CD8-positive, alpha-beta memory T cell (primary cell): ENCODE measurements at regions not wholly inside any gene's neighbourhood (a gene's known extent, or its start where the extent isn't known, plus 50 kb on each side); places are given as distances from the start of the nearest gene placed in this dataset.

ENCODE experiments used
- CTCF ChIA-PET: fragments of 350-600 bp; sonication (Branson Sonifier 250); formaldehyde crosslinking; loops from one replicate; lab custom pipeline; 2021; ENCODE audit warnings: antibody characterized with exemption; lab: Charles Lee
- POLR2A ChIA-PET: fragments of 350-600 bp; sonication (Branson Sonifier 250); formaldehyde crosslinking; loops from one replicate; lab custom pipeline; 2021; ENCODE audit warnings: antibody characterized with exemption; lab: Charles Lee
- DNase-seq, 5 donors: peaks; one replicate each; pipeline versions ENCODE4 v3.0.0 to v3.0.0-alpha.2; 2020 to 2022; ENCODE audit warnings: mixed read lengths in 1 of 5
- H3K27ac ChIP-seq: one replicate; pipeline ENCODE4 v1.7.0; 2013; ENCODE audit warnings: low read depth, mild to moderate bottlenecking, low read length, moderate library complexity
- H3K27me3 ChIP-seq: 2 replicates; pipeline ENCODE4 v1.7.0; 2013; ENCODE audit warnings: low read length, mild to moderate bottlenecking; ENCODE audit not compliant: insufficient read depth, poor library complexity, severe bottlenecking
- H3K36me3 ChIP-seq: 2 replicates; pipeline ENCODE4 v1.7.0; 2013; ENCODE audit warnings: mild to moderate bottlenecking, low read length, moderate library complexity; ENCODE audit not compliant: insufficient read depth
- H3K4me1 ChIP-seq: 2 replicates; pipeline ENCODE4 v1.7.0; 2013; ENCODE audit warnings: mild to moderate bottlenecking, low read length, moderate library complexity; ENCODE audit not compliant: insufficient read depth
- H3K4me3 ChIP-seq: 2 replicates; pipeline ENCODE4 v1.7.0; 2013; ENCODE audit warnings: mild to moderate bottlenecking, low read length
- H3K9me3 ChIP-seq: 2 replicates; pipeline ENCODE4 v1.7.0; 2013; ENCODE audit warnings: mild to moderate bottlenecking, low read length
- H3K27ac Mint-ChIP-seq, 8 donors: one replicate each; pipeline ENCODE4 v1.8.0; 2020 to 2021; ENCODE audit warnings: mixed read lengths in 8 of 8, mild to moderate bottlenecking in 6 of 8, inconsistent platforms in 3 of 8, moderate library complexity in 3 of 8
- H3K27me3 Mint-ChIP-seq, 2 donors: one replicate each; pipeline ENCODE4 v1.8.0; 2020 to 2021; ENCODE audit warnings: mixed read lengths in 2 of 2, mild to moderate bottlenecking in 1 of 2, moderate library complexity in 1 of 2
- H3K36me3 Mint-ChIP-seq, 3 donors: one replicate each; pipeline ENCODE4 v1.8.0; 2020 to 2021; ENCODE audit warnings: mixed read lengths in 3 of 3, inconsistent platforms in 1 of 3, mild to moderate bottlenecking in 1 of 3
- H3K4me1 Mint-ChIP-seq, 3 donors: one replicate each; pipeline ENCODE4 v1.8.0; 2020 to 2021; ENCODE audit warnings: mixed read lengths in 3 of 3, inconsistent platforms in 1 of 3, mild to moderate bottlenecking in 1 of 3
- H3K4me3 Mint-ChIP-seq, 7 donors: one replicate each; pipeline ENCODE4 v1.8.0; 2020 to 2021; ENCODE audit warnings: mixed read lengths in 7 of 7, mild to moderate bottlenecking in 6 of 7, moderate library complexity in 4 of 7, inconsistent platforms in 2 of 7
- H3K9me3 Mint-ChIP-seq, 5 donors: one replicate each; pipeline ENCODE4 v1.8.0; 2020 to 2022; ENCODE audit warnings: mixed read lengths in 5 of 5, mild to moderate bottlenecking in 3 of 5, moderate library complexity in 2 of 5, inconsistent platforms in 1 of 5

DNA sequence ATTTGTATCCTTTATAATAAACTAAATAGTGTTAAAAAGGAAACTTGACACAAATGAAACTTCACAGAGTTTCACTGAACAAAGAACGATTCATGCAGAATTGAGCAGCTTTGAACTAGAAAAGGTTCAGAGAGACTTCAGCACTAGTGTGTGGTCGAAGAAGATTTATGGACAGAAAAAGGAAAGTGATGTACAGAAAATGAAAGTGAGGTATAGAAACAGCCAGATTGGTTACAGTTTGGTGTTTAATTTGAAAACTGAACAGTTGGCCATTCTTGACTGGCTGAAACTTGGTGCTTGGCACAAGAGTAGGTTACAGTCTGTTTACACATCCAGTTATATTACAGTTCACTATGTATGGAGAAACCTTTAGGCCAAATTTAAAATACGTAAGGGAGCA is 207.1 kb downstream of the GALC start:
- H3K4me3 Mint-ChIP-seq, result no peak overlapping the region
- Histone ChIP-seq H3K9me3 (no peaks in the 10 kb centered on the region), H3K36me3 (no peaks in the 10 kb centered on the region), H3K27me3 (no peaks in the 10 kb centered on the region), H3K4me1 (no peaks in the 10 kb centered on the region), H3K27ac (no peak overlapping the region), H3K4me3 (no peak overlapping the region)
- H3K4me1 Mint-ChIP-seq, result no peaks in the 10 kb centered on the region
- H3K27me3 Mint-ChIP-seq, result peaks cover 0 to 5% of the 10 kb centered on the region in 2 donors
- POLR2A ChIA-PET, result no interaction called here
- peaks cover 0 to 6% (median 0%) of the 10 kb centered on the region in 3 donors for H3K36me3 Mint-ChIP-seq
- H3K9me3 Mint-ChIP-seq, result peaks cover 0 to 7% (median 0%) of the 10 kb centered on the region in 5 donors
- CTCF ChIA-PET, result no interaction called here
- DNase-seq, result no peak
- no peak overlapping the region for H3K27ac Mint-ChIP-seq

DNA sequence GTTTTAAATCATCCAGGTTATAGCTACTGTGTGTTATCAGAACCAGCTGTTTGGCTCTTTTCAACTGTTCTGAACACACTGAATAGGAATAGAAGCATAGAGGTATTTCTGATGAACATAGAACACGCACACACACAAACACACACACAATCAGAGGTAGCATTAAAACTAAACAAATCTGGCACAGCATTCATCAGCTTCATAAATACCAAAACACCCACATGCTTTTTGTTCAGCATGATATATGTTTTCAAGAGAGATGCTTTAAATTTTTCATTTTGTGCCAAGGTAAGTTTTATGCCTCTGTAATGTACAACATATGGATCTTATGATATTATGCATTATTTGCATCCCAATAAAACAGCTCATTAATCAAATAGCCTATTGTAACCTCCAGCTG is 208.6 kb downstream of the GALC start:
- Histone ChIP-seq H3K4me3 (no peak overlapping the region), H3K36me3 (no peaks in the 10 kb centered on the region), H3K9me3 (no peaks in the 10 kb centered on the region), H3K4me1 (no peaks in the 10 kb centered on the region), H3K27ac (no peak overlapping the region), H3K27me3 (no peaks in the 10 kb centered on the region)
- no peak overlapping the region for H3K4me3 Mint-ChIP-seq
- no peaks in the 10 kb centered on the region for H3K4me1 Mint-ChIP-seq
- H3K27ac Mint-ChIP-seq, result no peak overlapping the region
- H3K9me3 Mint-ChIP-seq, result peaks cover 0 to 7% (median 0%) of the 10 kb centered on the region in 5 donors
- ChIA-PET POLR2A (no interaction called here), CTCF (no interaction called here)
- peaks cover 0 to 6% (median 0%) of the 10 kb centered on the region in 3 donors for H3K36me3 Mint-ChIP-seq
- peaks cover 0 to 5% of the 10 kb centered on the region in 2 donors for H3K27me3 Mint-ChIP-seq
- no peak for DNase-seq

DNA sequence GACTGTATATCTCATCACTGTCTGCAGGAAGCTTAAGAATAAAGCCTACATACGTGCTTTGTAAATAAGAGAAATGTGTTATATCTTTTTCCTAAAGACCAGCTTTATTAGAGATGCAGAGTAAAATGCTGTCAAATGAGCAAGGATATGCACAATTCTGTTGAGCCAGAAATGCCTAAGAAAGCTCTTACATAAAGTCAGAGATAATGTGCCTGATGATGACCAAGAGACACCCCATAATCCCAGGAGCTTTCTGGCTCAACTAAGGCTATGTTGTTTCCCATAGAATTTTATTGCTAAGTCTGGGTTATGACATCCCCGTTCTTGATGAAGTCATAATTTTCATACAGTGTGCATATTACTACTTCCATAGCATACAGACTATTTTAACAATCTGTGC is 209.9 kb downstream of the GALC start:
- Histone ChIP-seq H3K27me3 (no peaks in the 10 kb centered on the region), H3K9me3 (no peaks in the 10 kb centered on the region), H3K36me3 (no peaks in the 10 kb centered on the region), H3K27ac (no peak overlapping the region), H3K4me1 (no peaks in the 10 kb centered on the region), H3K4me3 (no peak overlapping the region)
- no peak for DNase-seq
- Mint-ChIP-seq H3K27me3 (peaks cover 0 to 5% of the 10 kb centered on the region in 2 donors), H3K27ac (no peak overlapping the region), H3K36me3 (peaks cover 0 to 6% (median 0%) of the 10 kb centered on the region in 3 donors), H3K4me3 (no peak overlapping the region), H3K9me3 (peaks cover 0 to 7% (median 6%) of the 10 kb centered on the region in 5 donors), H3K4me1 (no peaks in the 10 kb centered on the region)
- ChIA-PET CTCF (no interaction called here), POLR2A (no interaction called here)

DNA sequence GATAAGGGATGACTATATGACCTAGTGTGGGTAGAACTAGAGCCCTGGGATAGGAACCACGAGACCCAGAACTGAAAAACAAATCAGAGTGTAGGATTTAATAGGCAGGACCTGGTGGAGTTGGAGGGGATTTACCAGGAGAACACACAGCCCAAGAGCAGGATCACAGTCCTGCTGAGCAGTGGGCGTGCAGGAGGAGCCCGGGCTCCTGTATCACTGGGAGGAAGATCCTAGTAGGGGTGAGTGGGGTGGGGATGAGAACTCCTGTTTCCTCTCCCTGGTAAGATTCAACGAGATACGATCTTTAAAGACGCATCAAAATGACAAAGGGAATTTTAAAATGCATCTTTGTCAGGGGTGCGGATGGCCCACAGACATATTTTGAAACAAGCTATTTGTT is 220.1 kb downstream of the GALC start:
- H3K9me3 Mint-ChIP-seq, result peaks cover 0 to 9% (median 3%) of the 10 kb centered on the region in 5 donors
- H3K27me3 ChIP-seq, result no peaks in the 10 kb centered on the region
- no peaks in the 10 kb centered on the region for H3K4me1 Mint-ChIP-seq
- H3K36me3 ChIP-seq, result no peaks in the 10 kb centered on the region
- DNase-seq, result no peak
- POLR2A ChIA-PET, result no interaction called here
- no peaks in the 10 kb centered on the region for H3K4me1 ChIP-seq
- H3K4me3 ChIP-seq, result no peak overlapping the region
- no peaks in the 10 kb centered on the region for H3K27me3 Mint-ChIP-seq
- H3K36me3 Mint-ChIP-seq, result no peaks in the 10 kb centered on the region
- no peaks in the 10 kb centered on the region for H3K9me3 ChIP-seq
- H3K4me3 Mint-ChIP-seq, result no peak overlapping the region
- CTCF ChIA-PET, result no interaction called here
- H3K27ac ChIP-seq, result no peak overlapping the region
- H3K27ac Mint-ChIP-seq, result no peak overlapping the region

DNA sequence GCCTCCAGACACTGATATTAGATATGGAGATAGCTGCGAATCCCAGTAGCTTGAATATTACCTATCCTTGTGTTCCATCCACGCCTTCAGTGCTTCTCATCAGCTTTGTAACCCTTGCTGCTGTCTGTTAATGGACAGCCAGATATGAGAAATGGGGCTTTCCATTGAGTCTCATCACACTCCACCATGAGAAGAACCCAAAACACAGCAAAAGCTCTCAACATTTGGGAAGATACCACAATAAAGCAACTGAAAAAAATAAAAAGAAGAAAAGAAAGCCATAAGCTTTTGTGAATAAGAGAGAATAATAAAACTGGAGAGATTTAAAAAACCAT is 225.4 kb downstream of the GALC start:
- DNase-seq, result no peak
- Histone ChIP-seq H3K27me3 (no peaks in the 10 kb centered on the region), H3K36me3 (no peaks in the 10 kb centered on the region), H3K9me3 (no peaks in the 10 kb centered on the region), H3K4me1 (no peaks in the 10 kb centered on the region), H3K4me3 (no peak overlapping the region), H3K27ac (no peak overlapping the region)
- peaks cover 3 to 10% (median 8%) of the 10 kb centered on the region in 5 donors for H3K9me3 Mint-ChIP-seq
- no peaks in the 10 kb centered on the region for H3K4me1 Mint-ChIP-seq
- ChIA-PET CTCF (no interaction called here), POLR2A (no interaction called here)
- no peak overlapping the region for H3K27ac Mint-ChIP-seq
- no peak overlapping the region for H3K4me3 Mint-ChIP-seq
- peaks cover 0 to 12% of the 10 kb centered on the region in 2 donors for H3K27me3 Mint-ChIP-seq
- no peaks in the 10 kb centered on the region for H3K36me3 Mint-ChIP-seq

DNA sequence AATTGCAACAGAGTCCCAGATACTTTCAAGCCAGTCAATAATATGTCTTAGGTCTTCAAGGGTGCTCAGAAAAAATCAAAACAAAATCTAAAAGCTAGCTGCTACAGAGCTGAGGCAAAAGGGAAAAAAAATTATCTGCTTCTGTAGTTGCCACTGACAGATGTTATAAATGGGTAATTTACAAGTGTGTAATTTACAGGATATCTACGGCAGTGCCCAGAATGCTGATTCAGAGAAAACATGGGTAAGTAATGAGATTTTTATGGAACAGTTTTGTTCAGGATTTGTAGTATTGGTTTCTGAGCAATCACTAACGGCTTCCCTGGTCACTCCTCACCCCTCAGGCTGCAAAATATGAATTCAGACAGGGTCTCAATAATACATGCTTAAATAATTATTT is 234.1 kb downstream of the GALC start:
- DNase-seq, result no peak
- Mint-ChIP-seq H3K36me3 (peaks cover 0 to 5% (median 0%) of the 10 kb centered on the region in 3 donors), H3K27ac (no peak overlapping the region), H3K9me3 (peaks cover 6 to 15% (median 15%) of the 10 kb centered on the region in 5 donors), H3K27me3 (no peaks in the 10 kb centered on the region), H3K4me3 (no peak overlapping the region), H3K4me1 (no peaks in the 10 kb centered on the region)
- Histone ChIP-seq H3K4me1 (no peaks in the 10 kb centered on the region), H3K27ac (no peak overlapping the region), H3K36me3 (no peaks in the 10 kb centered on the region), H3K27me3 (no peaks in the 10 kb centered on the region), H3K4me3 (no peak overlapping the region), H3K9me3 (no peaks in the 10 kb centered on the region)
- ChIA-PET POLR2A (no interaction called here), CTCF (no interaction called here)

DNA sequence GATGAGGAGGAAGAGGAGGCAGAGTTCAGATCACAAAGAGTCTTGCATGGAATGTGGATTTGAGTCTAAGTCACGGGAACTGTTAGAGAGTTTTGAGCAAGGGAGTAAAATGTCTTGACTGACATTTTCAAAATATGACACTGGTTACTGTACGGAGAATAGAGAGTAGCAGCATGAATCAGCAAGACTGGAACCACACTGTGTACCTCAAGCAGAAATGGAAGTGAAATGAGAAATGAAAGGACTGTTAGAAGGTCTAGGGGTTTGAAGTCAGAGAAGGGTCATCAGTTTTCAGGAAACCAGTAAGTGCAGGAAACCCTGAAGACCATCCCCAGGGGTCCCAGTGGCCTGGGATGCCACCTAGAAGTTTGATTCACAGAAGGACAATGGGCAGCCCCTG is 236.3 kb downstream of the GALC start:
- Histone ChIP-seq H3K36me3 (no peaks in the 10 kb centered on the region), H3K9me3 (no peaks in the 10 kb centered on the region), H3K27ac (no peak overlapping the region), H3K4me3 (no peak overlapping the region), H3K4me1 (no peaks in the 10 kb centered on the region), H3K27me3 (no peaks in the 10 kb centered on the region)
- no peak overlapping the region for H3K27ac Mint-ChIP-seq
- peaks cover 0 to 5% (median 0%) of the 10 kb centered on the region in 3 donors for H3K36me3 Mint-ChIP-seq
- ChIA-PET POLR2A (no interaction called here), CTCF (no interaction called here)
- H3K27me3 Mint-ChIP-seq, result no peaks in the 10 kb centered on the region
- no peaks in the 10 kb centered on the region for H3K4me1 Mint-ChIP-seq
- no peak for DNase-seq
- H3K4me3 Mint-ChIP-seq, result no peak overlapping the region
- peaks cover 0 to 4% (median 0%) of the 10 kb centered on the region in 5 donors for H3K9me3 Mint-ChIP-seq

DNA sequence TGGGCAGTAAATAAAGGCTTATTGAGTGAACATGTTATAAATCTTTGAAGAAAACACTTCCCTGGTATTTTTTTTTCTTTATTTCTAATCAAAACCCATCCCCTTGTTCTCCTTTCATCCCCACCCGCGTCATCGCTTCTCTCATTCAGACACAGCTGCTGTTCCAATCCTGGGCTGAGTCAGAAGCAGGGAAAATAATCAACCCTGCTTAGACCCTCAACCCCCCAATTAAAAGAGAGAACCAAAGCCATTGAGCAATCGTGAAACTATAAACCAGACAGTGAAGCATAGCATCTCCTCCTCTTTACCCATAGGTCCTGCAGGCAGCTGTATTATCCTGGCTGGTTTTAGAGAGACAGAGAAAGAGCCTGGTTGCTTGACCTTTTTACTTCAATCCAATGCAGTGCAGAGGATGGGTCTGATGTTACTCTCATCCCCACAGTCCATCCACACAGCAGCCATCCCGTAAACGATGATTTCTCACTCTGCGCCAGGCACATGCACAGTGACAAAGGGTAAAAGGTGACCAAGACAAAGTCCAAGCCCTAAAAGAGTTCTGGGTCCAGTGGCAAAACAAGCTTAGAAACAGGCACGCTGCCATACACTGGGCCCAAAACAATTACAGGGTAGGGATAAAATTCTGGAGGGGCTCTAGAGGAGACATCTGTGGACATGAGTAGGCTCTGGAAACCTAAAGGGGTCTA is 238.3 kb downstream of the GALC start:
- H3K27ac ChIP-seq, result no peak overlapping the region
- Mint-ChIP-seq H3K9me3 (peaks cover 0 to 5% (median 0%) of the 10 kb centered on the region in 5 donors), H3K27ac (no peak overlapping the region), H3K27me3 (no peaks in the 10 kb centered on the region), H3K36me3 (peaks cover 0 to 1% (median 0%) of the 10 kb centered on the region in 3 donors), H3K4me1 (no peaks in the 10 kb centered on the region), H3K4me3 (no peak overlapping the region)
- ChIA-PET CTCF (interaction anchor here (1.3 kb wide), 1 partner anchor 9 kb away, joined by 5 read pairs; no protein-coding TSS in a partner anchor), POLR2A (no interaction called here)
- H3K27me3 ChIP-seq, result no peaks in the 10 kb centered on the region
- H3K36me3 ChIP-seq, result no peaks in the 10 kb centered on the region
- no peak overlapping the region for H3K4me3 ChIP-seq
- no peak for DNase-seq
- H3K4me1 ChIP-seq, result no peaks in the 10 kb centered on the region
- H3K9me3 ChIP-seq, result no peaks in the 10 kb centered on the region
